Peyer's patch (tissue), 4 donors: ENCODE measurements at regions not wholly inside any gene's neighbourhood (a gene's known extent, or its start where the extent isn't known, plus 50 kb on each side); places are given as distances from the start of the nearest gene placed in this dataset.

ENCODE experiments used
- POLR2A ChIP-seq, 2 donors: fragments of 450-650 bp; IDR thresholded peaks; one replicate each; pipeline ENCODE4 v1.5.1; 2017; ENCODE audit warnings: antibody characterized with exemption in 2 of 2, mild to moderate bottlenecking in 2 of 2, moderate library complexity in 2 of 2
- TF ChIP-seq, protein P1 (sequence below), 6 experiments: fragments of 450-650 bp in 4 of 6; fragments of 200-600 bp in 2 of 6; sonication (generic) in 1 of 6; IDR thresholded peaks; one replicate each; pipeline ENCODE4 v1.5.1; 2017 to 2019; ENCODE audit warnings: antibody characterized with exemption in 6 of 6, mild to moderate bottlenecking in 3 of 6, moderate library complexity in 1 of 6

GRCh38 chr4:84224522-84224921, 274.6 kb downstream of the NKX6-1 start:
- TF ChIP-seq, protein P1, sequence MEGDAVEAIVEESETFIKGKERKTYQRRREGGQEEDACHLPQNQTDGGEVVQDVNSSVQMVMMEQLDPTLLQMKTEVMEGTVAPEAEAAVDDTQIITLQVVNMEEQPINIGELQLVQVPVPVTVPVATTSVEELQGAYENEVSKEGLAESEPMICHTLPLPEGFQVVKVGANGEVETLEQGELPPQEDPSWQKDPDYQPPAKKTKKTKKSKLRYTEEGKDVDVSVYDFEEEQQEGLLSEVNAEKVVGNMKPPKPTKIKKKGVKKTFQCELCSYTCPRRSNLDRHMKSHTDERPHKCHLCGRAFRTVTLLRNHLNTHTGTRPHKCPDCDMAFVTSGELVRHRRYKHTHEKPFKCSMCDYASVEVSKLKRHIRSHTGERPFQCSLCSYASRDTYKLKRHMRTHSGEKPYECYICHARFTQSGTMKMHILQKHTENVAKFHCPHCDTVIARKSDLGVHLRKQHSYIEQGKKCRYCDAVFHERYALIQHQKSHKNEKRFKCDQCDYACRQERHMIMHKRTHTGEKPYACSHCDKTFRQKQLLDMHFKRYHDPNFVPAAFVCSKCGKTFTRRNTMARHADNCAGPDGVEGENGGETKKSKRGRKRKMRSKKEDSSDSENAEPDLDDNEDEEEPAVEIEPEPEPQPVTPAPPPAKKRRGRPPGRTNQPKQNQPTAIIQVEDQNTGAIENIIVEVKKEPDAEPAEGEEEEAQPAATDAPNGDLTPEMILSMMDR (IDR thresholded peaks at IDR 0.05): no peak
- TF ChIP-seq POLR2A (IDR thresholded peaks at IDR 0.05): no peak
